ENCODE measurements at regions not wholly inside any gene's neighbourhood (a gene's known extent, or its start where the extent isn't known, plus 50 kb on each side); places are given as distances from the start of the nearest gene placed in this dataset.
A peak's percentile ranks its signal among the peaks of the same experiment; 100 is the strongest.

DNA sequence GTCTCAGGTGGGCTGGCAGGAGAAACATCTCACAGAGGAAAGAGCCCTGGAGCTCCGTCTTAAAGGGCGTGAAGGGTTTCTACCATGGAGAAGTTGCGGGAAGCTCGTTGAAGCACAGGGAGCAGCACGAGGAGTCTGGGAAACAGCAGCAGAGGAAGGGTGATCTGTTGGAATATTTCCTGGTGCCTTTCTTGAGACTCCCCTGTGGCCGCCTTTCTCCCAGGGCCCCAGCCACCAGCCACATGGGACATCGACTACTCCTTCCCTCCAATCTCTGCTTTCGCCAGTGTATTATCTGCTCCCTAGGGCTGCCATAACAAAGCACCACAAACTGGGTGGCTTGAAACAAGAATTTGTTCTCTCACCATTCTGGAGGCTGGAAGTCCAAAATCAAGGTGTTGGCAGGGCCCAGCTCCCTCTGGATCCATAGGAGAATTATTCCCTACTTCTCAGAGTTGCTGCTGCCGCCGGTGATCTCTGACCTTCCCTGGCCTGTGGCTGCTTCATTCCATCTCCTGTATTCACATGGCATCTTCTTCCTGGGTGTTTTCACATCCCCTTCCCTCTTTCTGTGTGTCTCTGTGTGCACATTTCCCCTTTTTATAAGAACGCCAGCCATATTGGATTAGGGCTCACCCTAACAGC lies 152.8 kb upstream of the GSC start:
- no peak for DNase-seq

DNA sequence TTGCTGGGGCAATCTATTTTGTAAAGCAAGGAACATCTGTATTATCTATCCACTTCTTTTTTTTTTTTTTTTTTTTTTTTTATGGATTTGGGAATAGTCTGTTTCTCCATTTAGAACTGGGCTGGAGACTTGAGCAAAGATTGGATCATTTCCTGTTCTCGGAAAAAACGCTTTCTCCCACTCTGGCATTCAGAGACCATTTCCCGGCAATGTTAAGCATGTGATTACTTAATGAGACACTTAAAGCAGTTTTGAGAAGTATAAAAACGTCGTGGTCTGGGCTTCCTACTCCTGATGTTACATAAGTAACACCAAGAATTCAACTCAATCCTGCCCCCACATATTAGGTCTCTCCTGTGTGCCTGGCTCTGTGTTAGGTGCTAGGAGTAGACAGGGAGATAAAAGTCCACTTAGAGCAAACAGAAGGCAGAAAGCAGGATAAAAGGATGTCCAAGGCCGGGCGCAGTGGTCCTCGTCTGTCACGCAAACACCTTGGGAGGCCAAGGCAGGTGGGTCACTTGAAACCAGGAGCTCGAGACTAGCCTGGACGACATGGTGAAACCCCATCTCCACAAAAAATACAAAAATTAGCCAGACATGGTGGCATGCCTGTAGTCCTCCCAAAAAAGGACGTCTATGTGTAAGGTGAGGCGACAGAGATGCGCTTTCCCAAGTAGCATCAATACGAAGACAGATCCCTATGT lies 152.1 kb upstream of the GSC start:
- DNase-seq: no peak

DNA sequence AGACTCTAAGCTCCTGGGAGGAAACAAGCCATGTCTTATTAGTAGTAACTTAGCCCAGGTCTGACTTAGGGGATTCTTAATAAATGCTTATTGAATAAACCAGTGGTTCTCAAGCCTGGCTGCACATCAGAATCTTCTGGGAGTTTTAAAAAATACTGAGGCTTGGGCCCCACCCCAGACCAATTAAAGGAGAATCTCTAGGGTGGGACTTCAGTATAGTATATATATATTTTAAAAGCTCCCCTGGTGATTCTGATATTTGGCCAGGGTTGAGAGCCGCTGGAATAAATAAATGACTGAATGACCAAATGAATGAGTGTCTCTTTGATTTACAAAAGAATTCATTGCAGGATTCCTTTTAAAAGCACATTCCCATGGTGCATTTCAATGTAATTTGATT lies 151.5 kb upstream of the GSC start:
- DNase-seq: no peak

DNA sequence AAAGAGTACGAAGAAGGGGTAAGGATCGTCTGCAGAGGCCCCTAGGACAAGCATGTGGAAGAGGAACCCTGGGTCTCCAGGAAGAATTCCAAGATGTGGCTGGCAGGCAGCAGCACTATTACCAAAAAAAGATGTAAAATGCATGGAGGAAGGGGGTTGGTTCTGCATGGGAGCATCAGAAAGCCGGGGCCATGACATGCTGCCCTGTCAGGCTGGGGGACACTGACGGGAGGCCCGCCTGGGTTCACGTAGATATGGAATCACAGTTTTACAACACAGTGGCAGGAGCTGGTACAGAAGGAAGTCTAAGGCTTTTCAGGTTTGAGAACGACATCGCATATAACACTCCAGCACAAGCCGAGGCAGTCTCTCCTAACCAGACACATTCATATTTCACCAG lies 150.0 kb upstream of the GSC start:
- no peak for DNase-seq

DNA sequence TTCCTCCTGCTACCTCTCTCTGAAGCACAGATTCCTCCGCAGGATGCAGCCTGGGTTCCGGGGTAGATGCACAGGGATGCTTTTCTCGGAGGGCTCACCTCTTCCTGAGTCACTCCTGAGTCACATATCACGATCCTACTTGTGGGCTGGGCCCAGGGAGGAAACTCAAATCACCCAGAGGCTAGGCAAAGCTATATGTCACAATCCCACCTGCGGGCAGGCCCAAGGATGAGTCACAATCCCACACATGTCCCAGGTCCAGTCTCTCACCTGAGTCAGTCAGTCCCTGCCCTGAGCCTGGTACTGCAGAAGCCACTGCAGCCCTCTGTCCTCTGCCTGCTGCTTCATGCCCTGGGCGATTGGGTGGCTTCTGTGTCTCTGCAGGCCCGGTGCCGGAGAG lies 149.0 kb upstream of the GSC start:
- no peak for DNase-seq

DNA sequence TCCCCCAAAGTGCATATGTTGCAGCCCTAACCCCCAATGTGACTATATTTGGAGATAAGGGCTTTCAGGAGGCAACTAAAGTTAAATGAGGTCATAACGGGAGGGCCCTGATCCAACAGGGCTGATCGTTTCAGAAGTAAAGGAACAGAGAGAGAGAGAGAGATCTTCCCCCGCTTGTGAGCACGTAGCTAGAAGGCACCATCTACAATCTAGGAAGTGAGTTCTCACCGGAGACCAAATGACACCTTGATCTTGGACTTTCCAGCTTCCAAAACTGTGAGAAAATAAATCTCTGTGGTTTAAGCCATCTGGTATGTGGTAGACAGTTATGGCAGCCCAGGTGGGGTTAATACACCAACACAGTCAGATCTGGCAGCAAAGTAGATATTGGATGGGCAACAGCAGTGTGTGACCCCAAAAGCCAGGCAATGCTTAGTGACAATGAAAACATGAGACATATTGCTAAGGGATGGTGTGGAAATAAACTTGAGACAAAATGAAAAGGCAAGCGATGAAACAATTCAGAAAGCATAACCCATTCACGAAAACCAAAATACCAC lies 147.2 kb upstream of the GSC start:
- DNase-seq: no peak

DNA sequence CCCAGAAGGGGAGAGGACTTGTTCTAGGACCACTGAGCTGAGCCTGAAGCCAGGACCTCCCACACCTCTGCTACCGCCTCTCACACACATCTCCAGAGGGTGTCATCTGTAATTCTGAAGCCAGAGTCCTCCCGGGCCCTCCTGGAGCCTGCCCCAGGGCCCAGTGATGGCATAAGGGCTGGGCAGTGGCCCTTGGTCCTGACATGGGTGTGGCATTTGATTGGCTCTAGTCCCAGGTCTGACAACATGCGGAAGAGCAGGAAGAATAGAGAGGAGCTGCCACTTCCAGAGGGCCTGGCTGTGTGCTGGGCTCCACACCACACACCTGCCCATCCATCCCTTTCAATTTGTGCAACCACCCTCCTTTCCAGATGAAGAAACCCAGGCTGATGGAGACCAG lies 144.3 kb upstream of the GSC start:
- no peak for DNase-seq

DNA sequence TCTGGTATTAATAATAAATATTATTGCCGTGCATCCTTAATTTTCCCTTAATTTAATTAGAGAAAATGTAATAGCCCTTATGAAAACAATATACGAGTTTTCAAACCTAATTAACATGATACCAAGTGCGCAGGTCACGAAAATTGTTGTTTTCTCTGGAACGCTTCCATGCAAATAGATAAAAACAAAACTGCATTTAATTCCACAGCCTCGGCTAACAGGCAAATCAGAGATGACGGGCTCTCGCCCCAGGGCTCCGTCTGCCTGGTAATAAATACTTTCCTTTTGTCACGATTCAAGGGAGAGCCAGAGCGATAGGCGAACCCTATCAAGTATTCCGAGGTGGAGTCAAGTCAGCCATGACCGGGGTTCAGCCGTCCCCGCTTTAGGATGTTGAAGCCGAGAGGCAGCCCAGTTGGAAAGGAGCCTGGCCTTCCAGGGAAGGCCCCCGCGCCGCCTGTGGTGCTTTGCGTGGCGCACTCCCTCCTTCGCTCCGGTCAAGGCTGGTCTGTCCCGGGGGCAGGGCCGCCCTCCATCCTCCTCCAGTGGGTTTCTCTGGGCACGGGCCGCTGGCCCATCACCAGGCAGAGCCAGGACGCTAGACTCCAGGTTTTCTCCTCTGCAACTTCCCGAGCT lies 137.8 kb upstream of the GSC start:
- peak; percentile 40 for DNase-seq

DNA sequence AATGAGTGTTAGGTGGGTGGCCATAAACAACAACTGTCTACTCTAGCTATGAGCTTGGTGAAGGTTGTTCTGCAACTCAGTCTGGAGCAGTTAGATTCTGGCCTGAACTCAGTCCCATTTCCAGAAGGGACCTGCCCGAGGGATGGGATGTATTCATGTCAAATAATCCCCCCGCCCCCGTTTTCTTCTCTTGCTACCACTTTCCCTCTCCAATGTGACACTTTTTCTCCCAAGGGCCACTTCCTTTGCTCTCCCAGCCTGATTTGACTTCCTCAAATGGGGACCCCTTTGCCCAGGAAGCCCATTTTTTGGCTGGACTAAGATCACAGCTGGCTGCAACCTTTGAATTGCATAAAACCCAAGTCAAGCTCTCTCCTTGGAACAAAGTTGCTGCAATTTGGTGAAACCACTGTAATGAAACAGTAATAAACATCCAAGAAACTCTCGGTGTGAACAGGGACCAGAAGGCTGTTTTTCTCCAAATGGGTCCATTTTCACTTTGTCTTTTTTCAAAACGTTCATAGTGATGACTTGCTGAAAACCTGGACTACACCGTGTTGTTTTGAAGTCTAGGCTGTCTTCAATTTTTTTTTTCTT lies 137.2 kb upstream of the GSC start:
- no peak for DNase-seq

DNA sequence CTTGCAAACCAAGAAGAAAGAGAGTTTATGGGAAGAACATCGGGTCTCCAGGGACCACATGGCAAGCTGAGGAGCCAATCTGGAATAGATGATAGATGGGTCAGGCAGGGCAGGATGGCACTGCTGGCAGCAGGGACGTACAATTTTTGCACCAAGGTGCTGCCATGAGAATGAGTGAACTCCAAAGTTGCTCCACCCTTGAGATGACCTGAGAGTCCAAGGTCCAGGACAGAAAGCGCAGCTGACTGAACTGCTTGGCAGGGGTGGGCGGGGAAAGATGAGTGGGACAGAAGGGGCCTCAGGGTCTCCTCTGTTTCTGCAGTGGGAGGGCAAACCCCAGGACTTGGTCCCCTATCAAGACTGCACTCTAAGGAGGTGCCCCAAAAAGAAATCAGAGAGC lies 136.7 kb upstream of the GSC start:
- no peak for DNase-seq

DNA sequence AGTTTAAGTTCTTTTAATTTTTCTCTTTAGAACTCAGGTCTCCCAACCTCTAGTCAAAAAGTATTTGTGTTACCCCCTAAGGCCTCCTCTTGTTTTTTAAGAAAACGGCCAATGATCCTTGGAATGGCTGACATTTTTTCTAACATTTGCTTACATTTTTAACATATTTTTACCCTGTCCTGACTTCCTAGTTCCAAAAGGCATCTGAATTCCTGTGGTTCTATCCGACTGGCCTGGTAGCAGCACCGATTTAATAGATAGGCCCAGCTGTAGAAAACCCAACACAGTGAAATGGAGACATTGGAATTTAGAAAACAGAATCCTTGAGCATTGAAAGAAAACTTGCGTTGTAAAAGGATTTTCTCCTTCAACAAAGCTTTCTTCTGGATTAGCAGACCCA lies 134.7 kb upstream of the GSC start:
- DNase-seq: no peak

DNA sequence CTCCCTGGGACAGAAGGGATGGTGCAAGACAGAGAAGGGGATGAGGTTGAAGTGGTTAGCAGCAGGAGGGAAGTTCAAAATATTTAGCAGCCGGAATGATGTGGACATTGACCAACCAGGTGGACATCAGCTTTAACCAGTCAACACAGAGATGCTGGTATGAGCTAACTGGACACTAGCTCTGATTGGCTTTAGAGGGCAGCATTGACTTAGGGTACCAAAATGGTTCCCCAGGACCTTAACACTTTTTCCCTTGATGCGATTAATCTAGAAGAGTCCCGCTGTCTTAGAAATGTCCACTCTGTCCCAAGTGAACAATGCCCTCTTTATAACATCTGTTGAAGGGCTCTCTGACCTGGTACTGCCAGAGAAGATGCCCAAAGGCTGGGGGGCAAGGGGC lies 134.0 kb upstream of the GSC start:
- DNase-seq: no peak

DNA sequence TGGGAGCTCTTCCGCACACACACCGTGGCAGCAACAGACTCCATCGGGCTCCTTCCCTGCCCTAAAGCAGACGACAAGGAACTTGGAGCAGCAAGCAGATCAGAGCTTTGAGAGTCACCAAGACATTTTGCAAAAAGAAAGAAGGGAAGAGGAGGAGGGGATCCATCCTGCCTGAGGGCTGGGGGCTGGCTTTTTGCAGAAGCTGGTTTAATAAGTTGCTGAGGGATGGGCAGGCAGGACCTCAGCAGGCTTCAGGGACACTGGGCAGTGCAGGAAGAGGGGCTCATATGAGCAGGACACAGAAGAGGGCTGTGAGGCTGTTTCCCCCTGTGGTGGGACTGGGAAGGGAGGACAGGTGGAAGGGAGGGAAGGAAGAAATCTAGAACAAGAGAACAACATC lies 133.4 kb upstream of the GSC start:
- DNase-seq: no peak

DNA sequence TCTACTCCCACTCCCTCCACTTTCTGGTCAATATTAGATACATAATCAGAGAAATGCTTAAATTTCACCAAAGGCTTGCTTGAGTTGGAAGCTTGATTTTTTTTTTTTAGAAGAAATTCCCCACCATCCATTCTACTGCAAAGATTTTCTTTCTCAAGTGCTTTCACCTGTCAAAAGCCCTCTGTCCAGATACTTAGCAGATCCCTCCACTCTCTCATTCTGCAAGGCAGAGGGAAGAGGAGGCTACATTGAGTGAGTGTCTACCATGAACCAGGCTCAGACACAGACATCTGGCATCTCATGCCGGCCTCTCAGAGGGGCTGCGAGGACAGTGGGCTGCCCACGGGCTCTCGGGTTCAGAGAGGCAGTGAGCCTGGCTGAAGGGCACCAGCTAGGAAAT lies 127.6 kb upstream of the GSC start:
- DNase-seq: no peak

DNA sequence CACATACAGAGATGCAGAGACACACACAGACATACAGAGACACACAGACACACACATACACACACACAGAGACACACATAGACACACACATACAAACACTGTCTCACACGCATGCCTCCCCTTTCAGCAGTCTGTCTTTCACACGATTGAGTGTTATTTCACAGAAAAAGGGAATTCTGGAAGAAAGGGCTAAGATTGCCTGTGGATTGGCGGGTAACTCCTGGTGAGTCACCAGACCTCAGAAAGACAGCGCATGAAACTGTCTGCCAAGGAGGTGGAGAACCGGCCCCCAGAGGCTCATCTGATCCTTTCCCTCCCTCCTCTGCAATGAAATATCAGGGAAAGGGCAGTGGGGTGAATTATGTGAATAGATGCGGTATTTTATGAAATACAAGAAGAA lies 127.2 kb upstream of the GSC start:
- no peak for DNase-seq

DNA sequence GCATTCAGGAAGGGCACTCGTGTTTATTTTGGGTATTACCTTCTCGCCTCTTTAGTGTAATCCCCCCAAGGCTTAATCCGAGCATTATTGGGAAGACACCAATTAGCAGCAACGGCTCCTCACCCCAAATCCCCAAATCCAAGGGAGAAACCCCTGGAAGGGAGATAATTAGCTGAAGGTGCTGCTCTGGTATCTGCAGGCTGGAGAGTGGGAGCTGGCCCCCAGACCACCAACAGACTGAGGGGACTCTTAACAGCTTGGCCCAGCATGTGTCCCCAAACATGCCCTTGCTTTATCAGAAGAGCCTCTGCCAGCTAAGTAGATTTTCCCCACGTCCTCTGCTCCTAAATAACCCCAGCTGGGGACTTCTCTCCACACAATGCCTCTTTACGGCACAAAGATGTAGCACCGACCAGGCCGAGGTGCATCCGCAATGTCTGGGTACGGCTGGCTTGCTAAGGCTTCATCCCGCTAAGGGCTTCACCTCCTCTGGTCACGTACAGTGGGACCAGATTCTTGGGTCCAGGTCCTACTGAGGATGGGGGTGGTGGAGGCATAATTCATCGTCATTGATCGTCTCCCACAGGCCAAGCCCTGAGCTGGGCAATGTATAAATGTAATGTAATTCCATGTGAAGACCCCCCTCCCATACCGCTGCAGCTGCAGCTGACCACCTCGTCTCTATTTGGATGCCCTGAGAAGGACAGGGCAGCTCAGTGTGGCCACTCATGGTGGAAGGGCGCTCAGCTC lies 123.7 kb upstream of the GSC start:
- DNase-seq: no peak

DNA sequence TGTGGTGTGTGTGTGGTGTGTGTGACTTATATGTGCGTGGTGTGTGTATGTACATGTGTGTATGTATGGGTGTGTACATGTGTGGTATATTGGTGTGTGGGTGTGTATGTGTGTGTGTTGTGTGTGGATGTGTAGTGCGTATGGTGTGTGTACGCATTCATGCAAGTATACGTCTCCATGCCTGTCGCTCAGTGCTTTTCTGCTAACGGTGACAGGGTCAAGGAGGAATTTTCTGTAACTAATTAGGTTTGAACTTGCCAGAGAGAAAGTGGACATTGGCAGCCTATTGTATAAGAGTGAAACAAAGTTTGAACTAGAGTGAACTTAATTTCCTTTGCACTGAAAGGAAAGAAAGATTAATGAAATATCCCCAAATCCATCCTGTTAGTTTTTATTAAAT lies 120.9 kb upstream of the GSC start:
- DNase-seq: no peak

DNA sequence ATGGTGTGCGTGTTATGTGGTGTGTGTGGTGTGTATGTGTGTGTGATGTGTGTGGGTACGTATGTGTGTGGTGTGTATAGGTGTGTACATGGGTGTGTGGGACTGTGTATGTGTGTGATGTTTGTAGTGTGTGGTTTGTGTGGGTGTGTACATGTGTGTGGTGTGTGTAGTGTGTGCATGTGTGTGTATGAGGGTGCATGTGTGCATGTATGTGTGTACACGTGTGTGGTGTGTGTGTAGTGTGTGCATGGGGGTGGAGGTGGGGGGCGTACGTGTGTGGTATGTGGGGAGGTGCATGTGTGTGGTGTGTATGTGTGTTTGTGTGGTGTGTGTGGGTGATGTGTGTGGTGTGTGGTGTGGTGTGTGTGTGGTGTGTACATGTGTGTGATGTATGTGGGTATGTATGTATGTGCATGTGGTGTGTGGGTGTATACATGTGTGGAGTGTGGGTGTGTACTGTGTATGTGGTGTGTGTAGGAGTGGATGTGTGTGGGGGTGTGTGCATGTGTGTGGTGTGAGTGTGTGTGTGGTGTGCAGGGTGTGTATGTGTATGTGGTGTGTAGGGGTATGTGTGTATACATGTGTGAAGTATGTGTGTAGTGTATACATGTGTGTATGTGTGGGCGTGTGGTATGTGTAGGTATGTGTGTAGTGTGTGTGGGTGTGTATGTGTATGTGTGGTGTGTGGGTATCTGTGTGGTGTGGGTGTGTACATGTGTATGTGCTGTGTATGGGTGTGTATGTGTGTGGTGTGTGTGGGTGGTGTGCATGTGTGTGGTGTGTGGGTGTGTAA lies 119.8 kb upstream of the GSC start:
- DNase-seq: no peak

DNA sequence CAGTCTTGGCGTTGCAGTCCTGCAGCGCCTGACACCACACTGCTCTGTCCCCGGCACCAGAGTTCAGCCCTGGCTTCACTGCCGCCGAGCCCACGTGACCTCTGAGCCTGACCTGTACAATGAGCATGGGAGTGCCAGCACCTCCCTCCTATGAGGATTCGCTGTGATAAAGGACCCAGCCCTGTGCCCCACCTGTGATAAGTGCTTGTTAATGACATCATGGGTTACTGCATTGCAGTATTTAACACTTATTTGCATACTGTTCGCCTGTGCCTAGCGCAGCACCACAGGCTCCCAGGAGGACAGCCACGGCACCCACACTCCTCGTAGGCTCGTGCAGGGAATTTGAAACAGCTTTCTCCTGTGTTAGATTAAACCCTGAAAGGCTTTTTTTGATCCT lies 118.2 kb upstream of the GSC start:
- peak; percentile 23 for DNase-seq

DNA sequence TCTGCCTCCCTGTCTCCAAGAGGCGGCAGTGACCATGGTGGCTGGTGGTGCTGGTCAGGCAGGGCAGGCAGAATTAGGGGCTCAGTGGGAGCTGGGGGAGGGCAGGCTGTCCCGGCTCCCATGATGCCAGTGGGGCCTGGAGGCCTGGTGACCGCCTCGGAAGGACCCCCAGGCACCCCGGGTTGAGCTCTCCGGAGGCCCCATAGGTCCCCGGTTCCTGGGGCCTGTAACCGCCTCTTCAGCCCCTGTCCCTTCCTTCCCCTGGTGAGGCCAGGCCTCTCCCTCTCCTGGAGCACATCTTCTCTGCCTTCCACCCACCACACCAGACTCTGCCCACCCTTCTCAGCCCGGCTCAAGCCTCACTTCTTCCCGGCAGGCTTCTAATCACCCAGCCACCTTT lies 117.7 kb upstream of the GSC start:
- DNase-seq: no peak

DNA sequence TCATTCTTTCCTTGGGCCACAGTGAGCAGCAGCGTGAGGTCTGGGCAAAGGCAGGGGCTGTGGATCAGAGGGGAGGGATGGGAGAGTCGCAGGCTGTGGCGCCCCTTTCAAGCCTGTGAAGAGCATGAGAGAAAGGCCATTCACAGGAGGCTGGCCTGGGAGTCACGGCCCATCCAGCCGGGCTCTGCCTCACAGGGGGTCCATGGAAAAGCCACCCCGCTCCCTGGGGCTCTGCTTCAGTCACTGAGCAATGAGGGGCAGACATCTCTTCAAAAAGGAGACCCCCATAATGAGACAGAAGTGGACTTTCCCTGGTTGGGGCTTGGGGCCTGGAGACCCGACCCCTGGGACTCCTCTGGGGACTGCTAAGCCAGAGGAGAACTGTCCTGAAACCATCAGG lies 117.0 kb upstream of the GSC start:
- no peak for DNase-seq

DNA sequence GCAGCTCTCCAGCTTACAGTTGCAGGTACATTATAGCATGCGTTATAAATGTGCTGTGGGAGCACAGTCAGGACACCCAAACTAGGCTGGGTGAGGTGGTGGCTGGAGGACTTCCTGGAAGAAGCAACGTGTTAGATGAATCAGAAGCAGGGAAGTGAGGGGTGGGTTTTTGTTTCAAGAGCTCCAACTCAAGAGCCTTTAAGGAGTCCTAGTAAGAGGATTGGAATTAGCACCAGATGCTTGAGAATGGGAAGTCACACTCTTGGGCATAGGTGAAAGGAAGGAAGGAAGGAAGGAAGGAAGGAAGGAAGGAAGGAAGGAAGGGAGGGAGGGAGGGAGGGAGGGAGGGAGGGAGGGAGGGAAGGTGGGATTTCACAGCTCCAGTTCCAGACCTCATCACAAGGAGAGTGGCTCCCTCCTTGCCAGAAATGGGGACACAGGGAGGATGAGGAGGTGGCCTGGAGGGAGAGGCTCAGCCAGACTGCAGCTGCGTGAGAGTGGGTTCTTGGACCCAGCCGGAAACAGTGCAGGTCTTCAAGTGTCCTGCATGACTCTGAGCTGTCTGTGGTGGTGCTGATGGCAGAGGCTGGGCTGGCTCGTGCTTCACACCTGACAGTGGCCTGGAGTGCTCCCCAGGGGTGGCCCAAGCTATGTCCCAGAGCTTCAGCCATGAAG lies 115.7 kb upstream of the GSC start:
- no peak for DNase-seq
